NCI-H128 (cell line): ENCODE measurements at regions not wholly inside any gene's neighbourhood (a gene's known extent, or its start where the extent isn't known, plus 50 kb on each side); places are given as distances from the start of the nearest gene placed in this dataset.
"Not testable (repeated sequence)": the region's sequence is repeated elsewhere in the genome, so short reads cannot be mapped to it uniquely, and the experiment has no call there.

Source experiments
- DNase-seq: peaks from one replicate; lab custom pipeline; 2025; ENCODE audit not compliant: unreplicated experiment; lab: John Stamatoyannopoulos, UW

- no peak for DNase-seq
Observed at GRCh38 chr4:79178760-79179159, 147.1 kb downstream of the NAA11 start.

- DNase-seq = no peak
Observed at GRCh38 chr4:79177388-79177787, 148.5 kb downstream of the NAA11 start.

- DNase-seq = no peak
Observed at GRCh38 chr4:79176351-79176750, 149.5 kb downstream of the NAA11 start.

DNA sequence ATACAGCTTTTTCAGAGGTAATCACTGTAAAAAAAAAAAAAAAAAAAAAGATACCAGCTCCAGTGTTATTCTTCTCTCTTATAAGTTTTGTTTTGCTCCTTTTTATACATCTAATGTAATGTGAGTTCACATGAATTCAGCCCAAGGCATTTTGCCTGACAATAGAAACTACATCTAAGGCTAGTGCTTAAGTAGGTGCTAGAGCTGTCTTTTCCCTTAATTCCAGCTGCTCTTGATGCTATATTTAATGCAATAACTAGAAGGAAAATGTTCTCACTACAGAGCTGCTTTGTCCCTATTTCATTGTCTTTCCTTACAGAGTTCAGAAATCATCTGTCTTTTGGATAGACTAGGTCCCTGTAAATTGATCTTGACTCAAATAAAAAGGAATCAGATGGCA lies 150.1 kb downstream of the NAA11 start:
- DNase-seq = no peak

GRCh38 chr4:79174490-79175252 lies 151.2 kb downstream of the NAA11 start:
- no peak for DNase-seq

GRCh38 chr4:79173186-79173585 lies 152.7 kb downstream of the NAA11 start:
- no peak for DNase-seq

DNA sequence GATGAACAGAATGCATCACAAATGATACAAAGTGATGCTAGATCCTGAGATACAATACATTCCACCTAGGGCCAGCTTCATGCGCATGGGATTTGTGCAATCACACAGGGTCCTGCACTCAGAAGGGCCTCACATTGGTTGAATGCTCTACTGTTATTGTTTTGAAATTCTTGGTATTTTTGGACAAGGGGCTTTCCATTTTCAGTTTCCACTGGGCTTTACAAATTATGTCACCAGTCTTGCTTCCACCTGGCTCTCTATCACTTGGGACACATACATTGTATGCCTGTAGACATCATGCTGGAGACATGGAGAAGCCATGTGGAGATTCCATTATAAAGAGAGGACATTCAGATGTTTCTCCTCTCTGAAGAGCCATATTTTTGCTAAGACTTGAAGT lies 155.8 kb downstream of the NAA11 start:
- DNase-seq = no peak

- DNase-seq = no peak
Observed at GRCh38 chr4:79164907-79165610, 160.8 kb downstream of the NAA11 start.

DNA sequence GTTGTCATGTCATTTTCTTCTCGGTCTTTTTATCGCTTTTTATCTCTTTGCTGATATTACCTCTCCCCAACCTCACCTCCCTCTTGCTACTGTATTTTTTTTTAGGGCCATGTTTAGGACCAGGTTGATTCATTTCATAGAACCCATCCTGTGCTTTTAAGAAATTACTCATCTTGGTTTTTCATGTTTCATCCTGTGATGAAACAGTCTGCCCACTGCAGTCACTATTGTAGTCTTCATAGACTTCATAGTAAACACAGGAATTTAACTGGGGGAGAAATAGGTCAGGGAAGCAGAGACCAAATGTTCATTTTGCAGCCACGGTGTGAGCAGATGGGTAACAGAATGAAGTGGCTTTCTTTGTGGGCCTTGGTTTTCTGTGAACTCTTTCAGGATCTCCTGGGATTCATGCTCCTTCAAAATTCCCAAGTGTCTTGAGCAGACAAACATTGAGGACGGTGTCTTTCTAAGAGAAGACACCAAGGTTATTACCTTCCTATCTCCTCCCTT lies 161.8 kb downstream of the NAA11 start:
- DNase-seq = no peak

DNA sequence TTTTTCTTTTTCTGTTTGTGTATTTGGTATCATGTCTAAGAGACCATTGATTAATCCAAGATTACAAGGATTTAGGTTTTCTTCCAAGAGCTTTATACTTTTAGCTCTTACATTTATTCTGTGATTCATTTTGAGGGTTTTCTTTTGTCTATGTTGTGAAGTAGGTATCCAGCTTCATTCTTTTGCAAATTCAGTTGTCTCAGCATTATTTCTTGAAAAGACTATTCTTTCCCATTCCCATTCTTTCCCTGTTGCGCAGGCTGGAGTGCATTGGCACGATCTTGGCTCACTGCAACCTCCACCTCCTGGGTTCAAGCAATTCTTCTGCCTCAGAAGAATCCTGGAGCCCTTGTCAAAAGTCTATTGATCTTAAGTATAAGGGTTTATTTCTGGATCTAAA lies 164.9 kb downstream of the NAA11 start:
- DNase-seq = no peak

GRCh38 chr4:79158705-79159104 lies 167.2 kb downstream of the NAA11 start:
- DNase-seq = not testable (repeated sequence)

DNA sequence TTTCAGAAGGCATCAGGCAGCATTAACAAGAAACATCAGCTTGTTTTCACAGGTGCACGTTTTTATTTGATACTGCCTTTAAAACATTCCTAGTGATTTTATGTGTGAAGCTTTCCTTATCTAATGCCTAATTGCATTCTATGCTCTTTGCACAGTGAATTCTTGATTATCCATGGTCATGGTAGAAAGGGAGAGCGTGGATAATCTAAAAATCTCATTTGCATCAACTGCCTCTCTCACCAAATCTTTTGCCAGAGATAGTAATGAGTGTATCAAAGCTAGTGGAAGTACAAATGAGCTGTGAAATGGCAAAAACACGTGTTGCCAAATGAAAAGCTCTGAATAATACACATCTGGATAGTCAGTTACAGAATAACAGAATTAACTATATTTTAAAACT lies 170.5 kb downstream of the NAA11 start:
- no peak for DNase-seq

GRCh38 chr4:79150820-79151416 lies 174.9 kb downstream of the NAA11 start:
- no peak for DNase-seq

DNA sequence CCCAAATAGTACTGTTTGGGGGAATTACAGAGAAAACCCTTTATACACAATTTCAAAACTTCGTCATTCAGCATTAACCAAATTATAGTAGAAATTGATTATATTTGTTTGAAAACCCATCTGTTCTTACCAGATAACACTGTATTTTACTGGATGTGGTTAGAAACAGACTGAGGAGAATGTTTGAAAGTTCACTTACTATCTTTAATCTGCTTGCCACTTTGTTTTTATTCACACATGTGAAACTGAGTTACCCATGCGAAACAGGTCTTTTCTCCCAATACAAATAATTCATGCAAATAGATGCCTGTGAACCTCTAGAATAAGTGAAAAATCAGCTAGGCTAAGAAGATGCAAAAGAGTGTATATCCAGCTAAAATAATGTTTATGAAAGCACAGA lies 177.5 kb downstream of the NAA11 start:
- no peak for DNase-seq

- DNase-seq = no peak
Observed at GRCh38 chr4:79147251-79147650, 178.6 kb downstream of the NAA11 start.

- no peak for DNase-seq
Observed at GRCh38 chr4:79141530-79141929, 184.3 kb downstream of the NAA11 start.

DNA sequence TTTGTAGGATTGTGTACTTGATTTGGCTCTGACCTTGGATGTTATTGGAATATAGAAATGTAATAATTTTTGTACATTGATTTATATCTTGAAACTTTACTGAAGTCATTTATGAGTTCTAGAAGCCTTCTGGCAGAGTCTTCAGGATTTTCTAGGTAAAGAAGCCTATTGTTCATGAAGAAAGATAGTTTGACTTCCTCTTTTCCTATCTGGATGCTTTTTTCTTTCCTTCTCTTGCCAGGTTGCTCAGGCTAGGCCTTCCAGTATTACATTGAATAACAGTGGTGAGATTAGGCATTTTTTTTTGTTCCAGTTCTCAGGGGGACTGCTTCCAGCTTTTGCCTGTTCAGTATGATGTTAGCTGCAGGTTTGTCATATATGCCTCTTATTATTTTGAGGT lies 191.1 kb downstream of the NAA11 start:
- DNase-seq = no peak

DNA sequence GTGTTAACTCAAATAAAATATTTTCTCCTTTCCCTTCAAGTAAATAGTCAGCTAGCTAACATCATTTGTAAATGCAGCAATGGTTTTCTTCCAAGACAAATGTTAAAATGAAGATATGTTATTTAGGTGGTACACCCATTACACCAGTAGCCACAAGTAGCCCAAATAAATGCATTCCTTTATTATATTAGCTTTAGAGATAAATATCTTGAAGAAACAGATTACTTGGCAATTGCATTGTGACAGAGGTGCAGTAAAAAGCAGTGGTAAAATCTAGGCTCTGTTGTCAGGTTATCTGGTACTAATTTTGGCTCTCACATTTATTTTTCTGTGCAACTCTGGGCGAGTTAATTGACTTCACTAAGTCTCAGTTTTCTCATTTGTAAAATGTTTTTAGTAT lies 193.0 kb downstream of the NAA11 start:
- DNase-seq = no peak

- DNase-seq = no peak
Observed at GRCh38 chr4:79121875-79122358, 182.7 kb upstream of the PAQR3 start.

DNA sequence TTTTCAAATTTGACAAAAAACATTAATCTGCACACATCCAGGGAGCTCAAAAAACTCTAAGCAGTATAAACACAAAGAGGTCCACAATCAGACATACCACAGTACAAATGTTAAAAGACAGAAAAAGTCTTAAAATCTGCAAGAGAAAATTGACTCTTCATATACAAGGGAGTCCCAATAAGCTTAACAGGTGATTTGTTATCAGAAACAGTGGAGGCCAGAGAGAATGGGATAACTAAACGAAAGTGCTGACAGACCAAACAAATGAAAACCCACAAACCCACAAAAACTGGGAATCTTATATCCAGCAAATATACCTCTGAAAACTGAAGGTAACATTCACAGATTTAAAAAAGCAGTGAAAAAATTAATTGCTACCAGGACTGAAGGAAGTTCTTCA lies 182.0 kb upstream of the PAQR3 start:
- no peak for DNase-seq

GRCh38 chr4:79117051-79117450 lies 177.8 kb upstream of the PAQR3 start:
- not testable (repeated sequence) for DNase-seq

DNA sequence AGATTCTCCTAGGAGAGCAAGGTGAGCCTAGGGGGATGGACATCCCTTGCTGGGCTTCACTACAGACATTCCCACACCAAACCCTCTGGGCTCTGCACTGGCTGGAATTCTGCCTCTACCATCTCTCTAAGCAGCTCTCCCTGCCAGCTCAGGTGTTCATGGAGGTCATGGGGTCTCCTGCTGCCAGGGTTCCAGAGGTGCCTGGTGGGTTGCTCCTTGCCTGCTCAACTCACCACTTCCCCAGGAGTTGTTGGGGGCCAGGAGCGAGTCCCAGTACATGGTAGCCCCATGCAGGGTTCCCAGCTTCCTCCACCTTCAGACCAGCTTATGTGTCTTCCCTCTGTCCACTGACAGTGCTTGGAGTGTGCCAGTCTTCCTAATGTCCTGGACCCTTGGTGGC lies 167.8 kb upstream of the PAQR3 start:
- no peak for DNase-seq
